C4-2B (cell line): ENCODE measurements at regions not wholly inside any gene's neighbourhood (a gene's known extent, or its start where the extent isn't known, plus 50 kb on each side); places are given as distances from the start of the nearest gene placed in this dataset.

Experiments
- CTCF ChIP-seq: fragments of 450-650 bp; conservative IDR thresholded peaks from 2 replicates; pipeline ENCODE4 v1.5.1; 2017; ENCODE audit warnings: mild to moderate bottlenecking
- ZFX ChIP-seq: fragments of 450-650 bp; IDR thresholded peaks from 2 replicates; pipeline ENCODE4 v1.6.1; 2017

- TF ChIP-seq CTCF (no peak), ZFX (no peak)
Measured at GRCh38 chr5:35557748-35558147, 59.9 kb upstream of the SPEF2 start.
